Heart left ventricle (tissue), 16 donors: ENCODE measurements at regions not wholly inside any gene's neighbourhood (a gene's known extent, or its start where the extent isn't known, plus 50 kb on each side); places are given as distances from the start of the nearest gene placed in this dataset.

Source experiments
- ATAC-seq, 4 donors: fragments of 200-7000 bp; cut with Tn5 transposase; one replicate each; pipeline ENCODE4 v1.9.1; 2020 to 2022; ENCODE audit warnings: moderate library complexity in 4 of 4, mild to moderate bottlenecking in 3 of 4, moderate number of reproducible peaks in 1 of 4
- DNase-seq, 5 donors: peaks; one replicate each; pipeline ENCODE4 v3.0.0-alpha.2; 2020
- H3K27ac ChIP-seq, 12 donors: fragments of 200-600 bp; sonication (generic) in 4 of 12; one replicate each; pipeline versions ENCODE4 v1.5.0 to v1.8.0; 2016 to 2022; ENCODE audit warnings: mild to moderate bottlenecking in 2 of 12
- H3K27me3 ChIP-seq, 9 donors: fragments of 200-600 bp; sonication (generic) in 2 of 9; one replicate each; pipeline versions ENCODE4 v1.5.1 to v1.8.0; 2016 to 2022; ENCODE audit warnings: mild to moderate bottlenecking in 3 of 9
- H3K36me3 ChIP-seq, 9 donors: fragments of 200-600 bp; sonication (generic) in 2 of 9; one replicate each; pipeline versions ENCODE4 v1.5.0 to v1.8.0; 2018 to 2022; ENCODE audit warnings: mild to moderate bottlenecking in 2 of 9
- H3K4me1 ChIP-seq, 12 donors: fragments of 200-600 bp; sonication (generic) in 4 of 12; one replicate each; pipeline versions ENCODE4 v1.5.0 to v1.8.0; 2016 to 2022; ENCODE audit warnings: mild to moderate bottlenecking in 3 of 12
- H3K4me3 ChIP-seq, 12 donors: fragments of 200-600 bp; sonication (generic) in 4 of 12; one replicate each; pipeline versions ENCODE4 v1.5.0 to v1.8.0; 2017 to 2022; ENCODE audit warnings: mild to moderate bottlenecking in 9 of 12, moderate library complexity in 4 of 12
- H3K9me3 ChIP-seq, 12 donors: fragments of 200-600 bp; sonication (generic) in 4 of 12; one replicate each; pipeline versions ENCODE4 v1.5.0 to v1.8.0; 2016 to 2022; ENCODE audit warnings: mild to moderate bottlenecking in 1 of 12
- CTCF ChIP-seq, 12 donors: fragments of 200-600 bp; sonication (generic) in 4 of 12; IDR thresholded peaks; one replicate each; pipeline versions ENCODE4 v1.5.0 to v1.8.0; 2018 to 2022; ENCODE audit warnings: antibody characterized with exemption in 12 of 12, mild to moderate bottlenecking in 5 of 12
- POLR2A ChIP-seq, 2 donors: fragments of 450-650 bp; IDR thresholded peaks; one replicate each; pipeline ENCODE4 v1.6.1; 2017; ENCODE audit warnings: antibody characterized with exemption in 2 of 2, mild to moderate bottlenecking in 2 of 2, moderate library complexity in 2 of 2
- WGBS, 4 donors: extraction: QIAGEN DNeasy Blood & Tissue Kit in 2 of 4; methylation state at CpG; one replicate each; pipeline versions ENCODE4 v1.1.5 to v1.1.7; 2013 to 2018; 5-methylcytosine and 5-hydroxymethylcytosine counted together
- intact Hi-C, 10 donors: fragments of 100-400 bp; cut with DNase I; formaldehyde crosslinking; loops; one replicate each; pipeline versions ENCODE4 v1.11.1 to v1.14.2; 2022
- donor health status: ischemic (EF 13 %, LVEDD 7.1; RV severe dilation, severe dysfunction).
- donor health status: healthy with polysubstance abuse.
- donor health status: DM: no; HTN: yes; CAD: no.
- donor health status: DM: no; HTN: no; CAD: no.
- donor health status: ischemic (EF 25% LVEDD 6.9; RV normal size, moderate dysfunction).
- donor health status: ischemic (EF 25% LVEDD 5.7; RV mildly dilated, moderate dysfunction).
- donor health status: healthy.
- donor health status: DM: yes; HTN: yes; CAD: no.
- donor health status: ischemic (EF 35%, LVEDD 5.7; RV mildly dilated, moderate dysfunction).
- donor health status: nonischemic (EF 11% LVEDD 7.7; RV severe dilation, severe dysfunction).
- donor health status: DM: yes; HTN: yes; CAD: no.
- donor health status: PGD.
- donor health status: ischemic (EF 29% LVEDD 5.4; RV normal size, mild dysfunction).
- donor health status: nonischemic (EF 23%, LVEDD 6.1; RV moderate dilation, normal function).

- 80 to 86% (median 85%) methylated on average over 6 of the region's 6 CpGs for whole genome bisulfite sequencing, 4 donors
- DNase-seq = no peak
- no peaks in the 10 kb centered on the region for H3K4me1 ChIP-seq
- no peaks in the 10 kb centered on the region for H3K9me3 ChIP-seq
- ATAC-seq = no peak
- intact Hi-C loops = no loop called here
- TF ChIP-seq POLR2A (IDR thresholded peaks at IDR 0.05) (no peak), CTCF (IDR thresholded peaks at IDR 0.05) (no peak)
- H3K4me3 ChIP-seq = no peak overlapping the region
- H3K27me3 ChIP-seq = peaks cover 0 to 9% (median 0%) of the 10 kb centered on the region in 9 donors
- H3K36me3 ChIP-seq = no peaks in the 10 kb centered on the region
- no peak overlapping the region for H3K27ac ChIP-seq
These were observed 436.4 kb upstream of the CDH4 start for GRCh38 chr20:60815656-60816055.

- intact Hi-C loops = no loop called here
These were observed 435.2 kb upstream of the CDH4 start for GRCh38 chr20:60816901-60817300.

GRCh38 chr20:60817891-60818290, 434.2 kb upstream of the CDH4 start:
- intact Hi-C loops = no loop called here
- H3K36me3 ChIP-seq = no peaks in the 10 kb centered on the region
- no peaks in the 10 kb centered on the region for H3K4me1 ChIP-seq
- H3K27ac ChIP-seq = no peak overlapping the region
- no peaks in the 10 kb centered on the region for H3K9me3 ChIP-seq
- TF ChIP-seq POLR2A (IDR thresholded peaks at IDR 0.05) (no peak), CTCF (IDR thresholded peaks at IDR 0.05) (no peak)
- no peak overlapping the region for H3K4me3 ChIP-seq
- no peak for DNase-seq
- H3K27me3 ChIP-seq = peaks cover 0 to 14% (median 0%) of the 10 kb centered on the region in 9 donors
- no peak for ATAC-seq
- 76 to 84% (median 78%) methylated on average over 4 of the region's 4 CpGs for WGBS, 4 donors

More at GRCh38 chr20:60816901-60817300, 435.2 kb upstream of the CDH4 start:
- Histone ChIP-seq H3K9me3 (no peaks in the 10 kb centered on the region), H3K36me3 (no peaks in the 10 kb centered on the region), H3K4me3 (no peak overlapping the region), H3K4me1 (no peaks in the 10 kb centered on the region), H3K27ac (no peak overlapping the region), H3K27me3 (peaks cover 0 to 14% (median 0%) of the 10 kb centered on the region in 9 donors)
- DNase-seq (no peak), ATAC-seq (no peak)
- WGBS, 4 donors = 78 to 91% (median 82%) methylated on average over 2 of the region's 2 CpGs
- TF ChIP-seq POLR2A (IDR thresholded peaks at IDR 0.05) (no peak), CTCF (IDR thresholded peaks at IDR 0.05) (no peak)

- no peaks in the 10 kb centered on the region for H3K36me3 ChIP-seq
- H3K4me3 ChIP-seq = no peak overlapping the region
- TF ChIP-seq POLR2A (IDR thresholded peaks at IDR 0.05) = no peak
- TF ChIP-seq CTCF (IDR thresholded peaks at IDR 0.05) = no peak
- WGBS, 4 donors = 31 to 57% (median 38%) methylated on average over 5 of the region's 5 CpGs
- ATAC-seq = no peak
- H3K27me3 ChIP-seq = peaks cover 0 to 20% (median 0%) of the 10 kb centered on the region in 9 donors
- no peaks in the 10 kb centered on the region for H3K9me3 ChIP-seq
- H3K4me1 ChIP-seq = no peaks in the 10 kb centered on the region
- intact Hi-C loops = no loop called here
- H3K27ac ChIP-seq = no peak overlapping the region
- DNase-seq = no peak
These were observed 432.6 kb upstream of the CDH4 start for GRCh38 chr20:60819511-60819910.
